ENCODE measurements at regions not wholly inside any gene's neighbourhood (a gene's known extent, or its start where the extent isn't known, plus 50 kb on each side); places are given as distances from the start of the nearest gene placed in this dataset.

- TF ChIP-seq POLR2A (IDR thresholded peaks at IDR 0.05) (no peak), CTCF (IDR thresholded peaks at IDR 0.05) (no peak)
Observed at GRCh38 chr1:80926531-80926930, 874.2 kb upstream of the ADGRL2 start.
